ENCODE measurements at regions not wholly inside any gene's neighbourhood (a gene's known extent, or its start where the extent isn't known, plus 50 kb on each side); places are given as distances from the start of the nearest gene placed in this dataset.

DNA sequence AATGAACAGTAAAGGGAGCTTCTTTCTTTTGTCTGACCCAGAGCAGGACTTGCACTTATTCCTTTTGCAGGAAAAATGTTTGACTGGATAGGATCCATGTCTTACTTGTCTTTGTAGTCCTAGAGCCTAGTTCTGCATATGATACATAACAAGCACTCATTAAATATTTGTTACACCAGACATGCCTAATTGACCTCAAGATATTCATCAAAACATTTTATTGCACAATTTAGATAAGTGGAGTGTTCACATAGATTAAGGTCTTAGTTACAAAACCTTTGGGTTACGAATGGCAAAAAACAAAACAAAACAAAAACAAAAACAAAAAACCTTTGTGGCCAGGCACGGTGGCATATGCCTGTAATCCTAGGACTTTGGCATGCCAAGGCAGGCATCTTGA lies 735.8 kb upstream of the NRSN1 start:
- FAIRE-seq, result no peak
- DNase-seq (ENCODE audit: low read depth), result no peak

DNA sequence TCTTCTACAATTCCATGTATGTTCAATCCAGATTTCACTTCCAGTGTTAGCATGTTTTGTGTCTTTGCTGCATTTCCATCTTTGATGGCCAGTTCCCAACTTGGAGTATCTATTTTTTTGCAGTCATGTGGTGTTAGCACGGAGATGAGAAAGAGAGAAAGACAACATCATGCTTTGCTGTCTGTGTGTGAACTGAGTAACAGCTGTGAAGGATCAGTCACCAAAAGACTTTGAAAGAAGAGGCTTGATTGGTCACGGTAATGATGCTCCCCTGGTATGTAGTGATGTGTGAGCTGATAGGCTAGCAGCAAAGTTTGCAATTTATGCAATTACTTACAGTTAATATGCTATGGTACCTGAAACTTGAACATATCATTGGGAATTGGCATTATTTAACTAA lies 731.3 kb upstream of the NRSN1 start:
- Histone ChIP-seq H3K4me3 (ENCODE audit: low read depth, low read length) (no peak overlapping the region), H3K27me3 (ENCODE audit: control insufficient read depth, insufficient read depth, low read length) (no peaks in the 10 kb centered on the region), H3K36me3 (ENCODE audit: control insufficient read depth, insufficient read depth, low read length) (no peaks in the 10 kb centered on the region)
- FAIRE-seq (no peak), DNase-seq (ENCODE audit: low read depth) (no peak)
- TF ChIP-seq CTCF (IDR thresholded peaks at IDR 0.05; ENCODE audit: insufficient read depth, low read length, severe bottlenecking), result no peak

More for the DNA sequence above, 735.8 kb upstream of the NRSN1 start:
- TF ChIP-seq CTCF (IDR thresholded peaks at IDR 0.05; ENCODE audit: insufficient read depth, low read length, severe bottlenecking), result no peak
- no peak overlapping the region for H3K4me3 ChIP-seq (ENCODE audit: low read depth, low read length)
- no peaks in the 10 kb centered on the region for H3K36me3 ChIP-seq (ENCODE audit: control insufficient read depth, insufficient read depth, low read length)
- no peaks in the 10 kb centered on the region for H3K27me3 ChIP-seq (ENCODE audit: control insufficient read depth, insufficient read depth, low read length)

- Histone ChIP-seq H3K27me3 (ENCODE audit: control insufficient read depth, insufficient read depth, low read length) (no peaks in the 10 kb centered on the region), H3K4me3 (ENCODE audit: low read depth, low read length) (no peak overlapping the region), H3K36me3 (ENCODE audit: control insufficient read depth, insufficient read depth, low read length) (no peaks in the 10 kb centered on the region)
- no peak for TF ChIP-seq CTCF (IDR thresholded peaks at IDR 0.05; ENCODE audit: insufficient read depth, low read length, severe bottlenecking)
- FAIRE-seq (no peak), DNase-seq (ENCODE audit: low read depth) (no peak)
Observed at GRCh38 chr6:23395381-23395780, 730.6 kb upstream of the NRSN1 start.

DNA sequence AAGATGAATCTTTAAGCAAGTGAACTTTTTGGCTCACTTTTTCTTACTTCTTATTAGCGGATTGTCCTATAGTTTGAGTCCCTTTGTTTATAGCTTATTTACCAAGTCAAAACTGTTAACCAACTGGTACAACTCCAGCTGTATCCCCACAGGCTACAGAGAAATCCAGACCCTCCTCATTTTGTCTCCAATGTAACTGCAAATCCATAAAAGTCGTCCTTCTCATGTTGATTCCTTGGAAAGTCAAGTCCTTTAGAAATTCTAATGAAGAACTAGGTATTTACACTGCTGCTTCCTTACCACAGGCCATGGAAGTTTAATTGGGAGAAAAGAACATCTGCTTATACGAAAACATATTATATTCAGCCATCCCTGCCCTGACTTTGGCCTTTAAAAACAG lies 729.1 kb upstream of the NRSN1 start:
- FAIRE-seq (no peak), DNase-seq (ENCODE audit: low read depth) (no peak)
- H3K27me3 ChIP-seq (ENCODE audit: control insufficient read depth, insufficient read depth, low read length), result no peaks in the 10 kb centered on the region
- H3K4me3 ChIP-seq (ENCODE audit: low read depth, low read length), result no peak overlapping the region
- H3K36me3 ChIP-seq (ENCODE audit: control insufficient read depth, insufficient read depth, low read length), result no peaks in the 10 kb centered on the region
- no peak for TF ChIP-seq CTCF (IDR thresholded peaks at IDR 0.05; ENCODE audit: insufficient read depth, low read length, severe bottlenecking)

- FAIRE-seq, result no peak
- H3K27me3 ChIP-seq (ENCODE audit: control insufficient read depth, insufficient read depth, low read length), result no peaks in the 10 kb centered on the region
- TF ChIP-seq CTCF (IDR thresholded peaks at IDR 0.05; ENCODE audit: insufficient read depth, low read length, severe bottlenecking), result no peak
- no peak overlapping the region for H3K4me3 ChIP-seq (ENCODE audit: low read depth, low read length)
- no peaks in the 10 kb centered on the region for H3K36me3 ChIP-seq (ENCODE audit: control insufficient read depth, insufficient read depth, low read length)
- DNase-seq (ENCODE audit: low read depth), result no peak
Observed at GRCh38 chr6:23403460-23403859, 722.6 kb upstream of the NRSN1 start.

DNA sequence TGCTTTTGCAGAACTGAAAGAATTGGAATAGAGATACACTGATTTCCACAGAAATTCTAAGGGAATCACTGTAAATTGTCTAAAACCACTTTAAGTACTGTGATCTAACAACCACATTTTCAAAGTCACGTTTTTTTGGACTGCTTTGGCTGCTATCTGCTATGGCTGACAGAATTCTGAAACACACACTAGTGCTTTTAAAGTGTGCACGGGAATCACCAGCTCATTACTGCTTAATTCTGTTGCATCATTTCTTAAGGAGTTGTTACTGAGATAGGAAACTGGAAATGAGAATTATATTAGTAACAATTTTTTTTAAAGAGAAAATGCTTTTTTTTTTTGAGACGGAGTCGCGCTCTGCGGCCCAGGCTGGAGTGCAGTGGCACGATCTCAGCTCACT lies 716.5 kb upstream of the NRSN1 start:
- TF ChIP-seq CTCF (IDR thresholded peaks at IDR 0.05; ENCODE audit: insufficient read depth, low read length, severe bottlenecking), result no peak
- no peak for DNase-seq (ENCODE audit: low read depth)
- no peak overlapping the region for H3K4me3 ChIP-seq (ENCODE audit: low read depth, low read length)
- no peaks in the 10 kb centered on the region for H3K36me3 ChIP-seq (ENCODE audit: control insufficient read depth, insufficient read depth, low read length)
- no peaks in the 10 kb centered on the region for H3K27me3 ChIP-seq (ENCODE audit: control insufficient read depth, insufficient read depth, low read length)
- FAIRE-seq, result no peak

Measured in bronchial epithelial cell (primary cell).